ENCODE measurements at regions not wholly inside any gene's neighbourhood (a gene's known extent, or its start where the extent isn't known, plus 50 kb on each side); places are given as distances from the start of the nearest gene placed in this dataset.

- TF ChIP-seq BACH1 (IDR thresholded peaks at IDR 0.05; ENCODE audit: borderline replicate concordance) (no peak), NR2C1 (IDR thresholded peaks at IDR 0.05) (no peak), RAD51 (IDR thresholded peaks at IDR 0.05) (no peak), TBL1XR1 (IDR thresholded peaks at IDR 0.05; ENCODE audit: low read depth, low read length) (no peak)
- ATAC-seq (no peak), DNase-seq (ENCODE audit: low read depth, low spot score) (no peak), FAIRE-seq (no peak)
- H4K20me1 ChIP-seq (ENCODE audit: control insufficient read depth, insufficient read depth), result no peaks in the 10 kb centered on the region
- H3K4me1 ChIP-seq (ENCODE audit: control insufficient read depth, insufficient read depth, low read length), result no peaks in the 10 kb centered on the region
- H3K27me3 ChIP-seq (replicated peaks in 1 of 2; ENCODE audit: control insufficient read depth in 2 of 2, insufficient read depth in 2 of 2, low read length in 1 of 2), result no peaks in the 10 kb centered on the region
- H3K36me3 ChIP-seq (ENCODE audit: control insufficient read depth in 2 of 2, insufficient read depth in 2 of 2, low read length in 1 of 2), result no peaks in the 10 kb centered on the region
- in situ Hi-C loops (cut with MboI), result no loop called here
- H3K79me2 ChIP-seq (ENCODE audit: control insufficient read depth, insufficient read depth, low read length), result no peaks in the 10 kb centered on the region
- ChIA-PET SMC1A (ENCODE audit: uncharacterized antibody, unreplicated experiment) (no interaction called here), CTCF (no interaction called here), POLR2A (no interaction called here), RAD21 (ENCODE audit: unreplicated experiment) (no interaction called here)
- BruUV-seq (replicated peaks), result no TSS peak
- WGBS (ENCODE audit: insufficient coverage, insufficient replicate concordance, low lambda C conversion rate, missing lambda C conversion rate), result 0% methylated on average over 1 of the region's 1 CpG
- H3K9ac ChIP-seq (ENCODE audit: control insufficient read depth, insufficient read depth, low read length), result no peak overlapping the region
- no peak overlapping the region for H2AFZ ChIP-seq (ENCODE audit: control insufficient read depth, low read depth, low read length)
- intact Hi-C loops (cut with micrococcal nuclease; ENCODE audit: unreplicated experiment), result no loop called here
- no peak overlapping the region for H3K4me3 ChIP-seq
- H3K27ac ChIP-seq (ENCODE audit: control insufficient read depth, insufficient read depth), result no peak overlapping the region
- no peak overlapping the region for H3K4me2 ChIP-seq (ENCODE audit: control insufficient read depth, insufficient read depth)
- no peaks in the 10 kb centered on the region for H3K9me3 ChIP-seq (replicated peaks; ENCODE audit: control insufficient read depth, insufficient read depth, low read length)
These were observed 377.8 kb downstream of the CHSY3 start for GRCh38 chr5:130282049-130282448.

DNA sequence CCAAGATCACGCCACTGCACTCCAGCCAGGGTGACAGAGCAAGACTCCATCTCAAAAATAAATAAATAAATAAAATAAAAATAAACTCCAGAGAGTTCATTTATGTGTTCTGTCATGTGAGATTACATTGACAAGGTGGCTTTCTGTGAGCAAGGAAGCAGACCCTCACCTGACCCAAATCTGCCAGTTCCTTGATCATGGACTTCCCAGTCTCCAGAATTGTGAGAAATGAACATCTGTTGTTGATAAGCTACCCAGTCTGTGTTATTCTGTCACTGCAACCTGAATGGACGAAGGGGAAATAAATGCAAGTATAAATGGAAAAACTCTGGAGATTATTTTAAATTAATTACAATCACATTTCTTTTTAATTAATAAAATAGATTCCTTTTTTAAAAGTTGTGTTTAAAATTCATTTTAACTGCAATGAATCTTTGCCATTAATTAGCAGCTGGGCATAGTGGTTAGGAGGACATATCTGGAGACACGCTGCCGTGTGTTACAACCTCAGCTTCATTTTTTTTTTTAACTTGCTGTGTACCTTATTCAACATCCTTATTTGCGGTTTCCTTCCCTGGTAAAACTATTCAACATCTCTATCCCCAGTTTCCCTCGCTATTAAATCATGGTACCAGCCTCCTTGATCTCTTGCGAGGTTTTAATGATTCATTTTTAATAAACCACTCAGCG, 376.4 kb downstream of the CHSY3 start:
- no peak for TF ChIP-seq NKRF (conservative IDR thresholded peaks at IDR 0.05)
- TF ChIP-seq ZBED1 (IDR thresholded peaks at IDR 0.05; ENCODE audit: borderline replicate concordance), result no peak
- TF ChIP-seq IRF4 (IDR thresholded peaks at IDR 0.05; ENCODE audit: low read depth, low read length), result no peak
- no peak for TF ChIP-seq BHLHE40 (IDR thresholded peaks at IDR 0.05; ENCODE audit: borderline replicate concordance in 1 of 2, low read depth in 2 of 2, low read length in 1 of 2)
- TF ChIP-seq TCF3 (IDR thresholded peaks at IDR 0.05; ENCODE audit: borderline replicate concordance, insufficient read depth, low read depth, low read length), result no peak
- no peak for TF ChIP-seq BACH1 (IDR thresholded peaks at IDR 0.05; ENCODE audit: borderline replicate concordance)
- TF ChIP-seq STAT3 (IDR thresholded peaks at IDR 0.05; ENCODE audit: low read depth, low read length), result no peak
- TF ChIP-seq LARP7 (IDR thresholded peaks at IDR 0.05), result no peak
- TF ChIP-seq ETV6 (conservative IDR thresholded peaks at IDR 0.05 in 1 of 2, IDR thresholded peaks at IDR 0.05 in 1 of 2; ENCODE audit: borderline replicate concordance in 1 of 2, low read depth in 1 of 2), result no peak
- no peak for TF ChIP-seq ZNF622 (IDR thresholded peaks at IDR 0.05)
- intact Hi-C loops (cut with micrococcal nuclease; ENCODE audit: unreplicated experiment) (no loop called here), in situ Hi-C loops (cut with MboI) (no loop called here)
- DNase-seq (ENCODE audit: low read depth, low spot score) (no peak), FAIRE-seq (no peak), ATAC-seq (no peak)
- Histone ChIP-seq H3K4me3 (no peak overlapping the region), H3K27me3 (replicated peaks in 1 of 2; ENCODE audit: control insufficient read depth in 2 of 2, insufficient read depth in 2 of 2, low read length in 1 of 2) (no peaks in the 10 kb centered on the region), H3K27ac (ENCODE audit: control insufficient read depth, insufficient read depth) (no peak overlapping the region), H3K9ac (ENCODE audit: control insufficient read depth, insufficient read depth, low read length) (no peak overlapping the region), H2AFZ (ENCODE audit: control insufficient read depth, low read depth, low read length) (no peak overlapping the region), H3K36me3 (ENCODE audit: control insufficient read depth in 2 of 2, insufficient read depth in 2 of 2, low read length in 1 of 2) (no peaks in the 10 kb centered on the region), H3K9me3 (replicated peaks; ENCODE audit: control insufficient read depth, insufficient read depth, low read length) (no peaks in the 10 kb centered on the region), H3K79me2 (ENCODE audit: control insufficient read depth, insufficient read depth, low read length) (no peaks in the 10 kb centered on the region), H4K20me1 (ENCODE audit: control insufficient read depth, insufficient read depth) (no peaks in the 10 kb centered on the region), H3K4me2 (ENCODE audit: control insufficient read depth, insufficient read depth) (no peak overlapping the region), H3K4me1 (ENCODE audit: control insufficient read depth, insufficient read depth, low read length) (no peaks in the 10 kb centered on the region)
- ChIA-PET SMC1A (ENCODE audit: uncharacterized antibody, unreplicated experiment) (no interaction called here), CTCF (no interaction called here), POLR2A (no interaction called here), RAD21 (ENCODE audit: unreplicated experiment) (no interaction called here)
- WGBS (ENCODE audit: insufficient coverage, insufficient replicate concordance, low lambda C conversion rate, missing lambda C conversion rate), result 34% methylated on average over 8 of the region's 8 CpGs
- BruUV-seq (replicated peaks), result no TSS peak
